ENCODE measurements at regions not wholly inside any gene's neighbourhood (a gene's known extent, or its start where the extent isn't known, plus 50 kb on each side); places are given as distances from the start of the nearest gene placed in this dataset.

GRCh38 chr9:2448193-2448738 lies 173.3 kb upstream of the VLDLR start:
- no TSS peak for BruUV-seq (replicated peaks)
- CTCF ChIA-PET (ENCODE audit: low intra/inter-chr PET ratio) = no interaction called here
- POLR2A ChIA-PET = no interaction called here
- Histone ChIP-seq H3K4me3 (no peak overlapping the region), H3K9ac (ENCODE audit: insufficient read depth in 1 of 2, low read depth in 2 of 2, low read length in 2 of 2) (no peak overlapping the region), H3K27ac (ENCODE audit: extremely low read depth, low read depth, low read length) (no peak overlapping the region), H3K4me1 (replicated peaks in 1 of 2; ENCODE audit: control insufficient read depth in 2 of 2, insufficient read depth in 2 of 2, low read length in 2 of 2) (no peaks in the 10 kb centered on the region), H2AFZ (ENCODE audit: low read depth, low read length) (no peak overlapping the region), H3K36me3 (ENCODE audit: control insufficient read depth, insufficient read depth, low read length) (no peaks in the 10 kb centered on the region), H3K9me1 (ENCODE audit: control insufficient read depth, insufficient read depth, low read length) (no peaks in the 10 kb centered on the region), H3K9me3 (replicated peaks; ENCODE audit: control insufficient read depth, insufficient read depth, low read depth, low read length) (no peaks in the 10 kb centered on the region), H3K79me2 (ENCODE audit: control insufficient read depth, insufficient read depth, low read length) (no peaks in the 10 kb centered on the region), H3K4me2 (ENCODE audit: insufficient read depth, low read length) (no peak overlapping the region), H4K20me1 (replicated peaks; ENCODE audit: control insufficient read depth, insufficient read depth, low read length) (no peaks in the 10 kb centered on the region), H3K27me3 (ENCODE audit: control insufficient read depth in 2 of 2, insufficient read depth in 2 of 2, low read length in 2 of 2) (no peaks in the 10 kb centered on the region)
- DNase-seq (ENCODE audit: extremely low read depth in 1 of 4, low spot score in 3 of 4) (no peak), FAIRE-seq (no peak), ATAC-seq (no peak)
- intact Hi-C loops (cut with micrococcal nuclease) = no loop called here
- WGBS (ENCODE audit: insufficient coverage, low coverage, missing lambda C conversion rate) = 0% methylated on average over 2 of the region's 2 CpGs
- TF ChIP-seq ZNF444 (CRISPR knock-in tag; IDR thresholded peaks at IDR 0.05) (no peak), SAP30 (IDR thresholded peaks at IDR 0.05; ENCODE audit: borderline replicate concordance, insufficient read depth, low read depth, low read length, poor library complexity, severe bottlenecking) (no peak), HOXB6 (CRISPR knock-in tag; IDR thresholded peaks at IDR 0.05; ENCODE audit: borderline replicate concordance) (no peak), MBD2 (IDR thresholded peaks at IDR 0.05; ENCODE audit: borderline replicate concordance, low read depth) (no peak), THAP7 (CRISPR knock-in tag; IDR thresholded peaks at IDR 0.05) (no peak), ID3 (CRISPR knock-in tag; IDR thresholded peaks at IDR 0.05) (no peak), ID3 (tag; IDR thresholded peaks at IDR 0.05) (no peak), SOX6 (IDR thresholded peaks at IDR 0.05) (no peak), ZNF143 (CRISPR knock-in tag; IDR thresholded peaks at IDR 0.05) (no peak), HBP1 (CRISPR knock-in tag; IDR thresholded peaks at IDR 0.05) (no peak)
- in situ Hi-C loops (cut with MboI) = no loop called here
